GM21723 (cell line): ENCODE measurements at regions not wholly inside any gene's neighbourhood (a gene's known extent, or its start where the extent isn't known, plus 50 kb on each side); places are given as distances from the start of the nearest gene placed in this dataset.

ENCODE experiments used
- ATAC-seq: cut with Tn5 transposase; IDR thresholded peaks from one replicate; pipeline ENCODE4 v1.9.1; 2021; ENCODE audit warnings: mild to moderate bottlenecking, moderate library complexity; ENCODE audit not compliant: unreplicated experiment

GRCh38 chr4:149927514-149927913 lies 111.9 kb upstream of the IQCM start:
- ATAC-seq = no peak

GRCh38 chr4:149928507-149928906 lies 112.9 kb upstream of the IQCM start:
- ATAC-seq = no peak

- no peak for ATAC-seq
These were observed 115.8 kb upstream of the IQCM start for GRCh38 chr4:149931431-149931830.

GRCh38 chr4:149932188-149932587 lies 116.5 kb upstream of the IQCM start:
- ATAC-seq = no peak

GRCh38 chr4:149933120-149933519 lies 117.5 kb upstream of the IQCM start:
- ATAC-seq = no peak

GRCh38 chr4:149933883-149934282 lies 118.2 kb upstream of the IQCM start:
- ATAC-seq = no peak

GRCh38 chr4:149949381-149949780 lies 128.9 kb upstream of the DCLK2 start:
- ATAC-seq = no peak

- no peak for ATAC-seq
These were observed 126.9 kb upstream of the DCLK2 start for GRCh38 chr4:149951152-149951900.

GRCh38 chr4:149952101-149952500 lies 126.1 kb upstream of the DCLK2 start:
- ATAC-seq = no peak

GRCh38 chr4:149952716-149953115 lies 125.5 kb upstream of the DCLK2 start:
- no peak for ATAC-seq

GRCh38 chr4:149955780-149956390 lies 122.4 kb upstream of the DCLK2 start:
- ATAC-seq = no peak

GRCh38 chr4:149956678-149957077 lies 121.6 kb upstream of the DCLK2 start:
- ATAC-seq = no peak

GRCh38 chr4:149961876-149962597 lies 116.2 kb upstream of the DCLK2 start:
- no peak for ATAC-seq

- no peak for ATAC-seq
These were observed 114.0 kb upstream of the DCLK2 start for GRCh38 chr4:149964001-149964796.

GRCh38 chr4:149965206-149965605 lies 113.0 kb upstream of the DCLK2 start:
- no peak for ATAC-seq

- no peak for ATAC-seq
These were observed 105.8 kb upstream of the DCLK2 start for GRCh38 chr4:149972407-149972806.

- ATAC-seq = no peak
These were observed 105.1 kb upstream of the DCLK2 start for GRCh38 chr4:149973181-149973580.

GRCh38 chr4:149975172-149975571 lies 103.1 kb upstream of the DCLK2 start:
- ATAC-seq = no peak

GRCh38 chr4:149980121-149980682 lies 98.0 kb upstream of the DCLK2 start:
- peak; percentile 27 for ATAC-seq

GRCh38 chr4:149980941-149981340 lies 97.3 kb upstream of the DCLK2 start:
- ATAC-seq = peak; percentile 88

GRCh38 chr4:149983401-149983800 lies 94.8 kb upstream of the DCLK2 start:
- no peak for ATAC-seq
